K562 (cell line): ENCODE measurements at regions not wholly inside any gene's neighbourhood (a gene's known extent, or its start where the extent isn't known, plus 50 kb on each side); places are given as distances from the start of the nearest gene placed in this dataset.

Experiments
- ATAC-seq: fragments of 200-7000 bp; cut with Tn5 transposase; 3 replicates; pipeline ENCODE4 v1.9.1; 2020; ENCODE audit warnings: moderate library complexity
- BruUV-seq: library from RNA; stranded (reverse); fragments of 400-500 nt; replicated peaks from 2 replicates; lab custom pipeline; 2021; lab: Mats Ljungman, UMichigan
- CTCF ChIA-PET: fragments of 300-600 bp; formaldehyde crosslinking; extraction: SDS; loops from one replicate; lab custom pipeline; 2021; ENCODE audit warnings: low intra/inter-chr PET ratio; lab: Yijun Ruan, JAX
- POLR2A ChIA-PET: fragments of 300-600, 350-650 bp; sonication (Branson Sonifier 250); formaldehyde crosslinking; extraction: SDS; loops from one replicate; lab custom pipeline; 2021; ENCODE audit warnings: antibody characterized with exemption, inconsistent platforms; lab: Yijun Ruan, JAX
- DNase-seq, 4 experiments: peaks; one replicate each; pipeline versions ENCODE4 v3.0.0 to v3.0.0-alpha.2; 2011 to 2018; ENCODE audit warnings: low spot score in 3 of 4, mixed read lengths in 3 of 4; ENCODE audit errors: extremely low read depth in 1 of 4
- FAIRE-seq: peaks from 2 replicates; lab custom pipeline; 2011; peaks lifted over from hg19 to GRCh38; lab: Jason Lieb, UNC
- H2AFZ ChIP-seq: 2 replicates; pipeline ENCODE4 v1.6.0; 2011; ENCODE audit warnings: low read depth, low read length, control low read depth, inconsistent platforms
- H3K27ac ChIP-seq: fragments of 200-600 bp; 3 replicates; pipeline ENCODE4 v1.8.0; 2011; ENCODE audit warnings: low read depth, mild to moderate bottlenecking, control low read depth, inconsistent platforms, low read length, moderate library complexity, mixed read lengths; ENCODE audit errors: extremely low read depth
- H3K27me3 ChIP-seq, 2 experiments: fragments of 300-600 bp in 1 of 2; 2 replicates in 1 of 2; 3 replicates in 1 of 2; pipeline versions ENCODE4 v1.6.0 to v1.8.0; 2011; ENCODE audit warnings: inconsistent platforms in 2 of 2, low read length in 2 of 2, mild to moderate bottlenecking in 1 of 2, mixed read lengths in 1 of 2, moderate library complexity in 1 of 2; ENCODE audit not compliant: control insufficient read depth in 2 of 2, insufficient read depth in 2 of 2
- H3K36me3 ChIP-seq: fragments of 300-600 bp; 3 replicates; pipeline ENCODE4 v1.8.0; 2011; ENCODE audit warnings: mild to moderate bottlenecking, low read length, inconsistent platforms; ENCODE audit not compliant: control insufficient read depth, insufficient read depth
- H3K4me1 ChIP-seq, 2 experiments: fragments of 200-600 bp in 1 of 2; replicated peaks in 1 of 2; 2 replicates in 1 of 2; 3 replicates in 1 of 2; pipeline versions ENCODE4 v1.5.1 to v1.8.0; 2011; ENCODE audit warnings: inconsistent platforms in 2 of 2, low read length in 2 of 2, mild to moderate bottlenecking in 1 of 2, mixed read lengths in 1 of 2, moderate library complexity in 1 of 2; ENCODE audit not compliant: control insufficient read depth in 2 of 2, insufficient read depth in 2 of 2
- H3K4me2 ChIP-seq: 2 replicates; pipeline ENCODE4 v1.6.1; 2011; ENCODE audit warnings: low read length, control low read depth, inconsistent platforms, mixed read lengths; ENCODE audit not compliant: insufficient read depth
- H3K4me3 ChIP-seq: fragments of 200-600 bp; sonication (generic), shearing (Covaris generic); 2 replicates; pipeline ENCODE4 v1.5.1; 2016; ENCODE audit warnings: control low read depth, inconsistent platforms
- H3K79me2 ChIP-seq: fragments of 200-600 bp; 3 replicates; pipeline ENCODE4 v1.8.0; 2011; ENCODE audit warnings: low read length, inconsistent platforms; ENCODE audit not compliant: control insufficient read depth, insufficient read depth
- H3K9ac ChIP-seq, 2 experiments: 2 replicates each; pipeline versions ENCODE4 v1.6.0 to v1.6.1; 2011; ENCODE audit warnings: low read depth in 2 of 2, low read length in 2 of 2, control low read depth in 1 of 2, inconsistent platforms in 1 of 2, mild to moderate bottlenecking in 1 of 2, mixed read lengths in 1 of 2; ENCODE audit not compliant: insufficient read depth in 1 of 2
- H3K9me1 ChIP-seq: one replicate; pipeline ENCODE4 v1.6.0; 2011; ENCODE audit warnings: inconsistent platforms, mild to moderate bottlenecking, low read length, moderate library complexity; ENCODE audit not compliant: control insufficient read depth, insufficient read depth
- H3K9me3 ChIP-seq: replicated peaks from 2 replicates; pipeline ENCODE4 v1.5.1; 2011; ENCODE audit warnings: low read depth, low read length, inconsistent platforms; ENCODE audit not compliant: control insufficient read depth, insufficient read depth
- H4K20me1 ChIP-seq: replicated peaks from 2 replicates; pipeline ENCODE4 v1.6.1; 2011; ENCODE audit warnings: low read length, inconsistent platforms, mixed read lengths; ENCODE audit not compliant: control insufficient read depth, insufficient read depth
- JUND ChIP-seq, 2 experiments: IDR thresholded peaks; 2 replicates in 1 of 2; 3 replicates in 1 of 2; pipeline ENCODE4 v1.6.1; 2011; ENCODE audit warnings: borderline replicate concordance in 2 of 2, low read depth in 2 of 2, low read length in 2 of 2, improper control_type of control experiment in 1 of 2, missing biosample characterization in 1 of 2, missing genetic modification characterization in 1 of 2, missing genetic modification reagents in 1 of 2
- NCOA1 ChIP-seq: fragments of 450-650 bp; IDR thresholded peaks from 2 replicates; pipeline ENCODE4 v1.6.1; 2016; ENCODE audit warnings: low read depth
- ZNF507 ChIP-seq: conservative IDR thresholded peaks from 2 replicates; pipeline ENCODE4 v1.6.1; 2017; ENCODE audit warnings: missing genetic modification characterization, missing compliant biosample characterization
- WGBS: fragments of 100-300 bp; shearing (Covaris generic); methylation state at CpG from one replicate; pipeline ENCODE4 v1.1.6; 2016; ENCODE audit warnings: low coverage, mixed read lengths; ENCODE audit not compliant: insufficient coverage; ENCODE audit errors: missing lambda C conversion rate; 5-methylcytosine and 5-hydroxymethylcytosine counted together
- in situ Hi-C: fragments of 300-500 bp; cut with MboI; formaldehyde crosslinking; loops from 4 replicates; pipeline ENCODE4 v1.15.0; 2018; ENCODE audit warnings: inconsistent platforms, mixed read lengths
- intact Hi-C: fragments of 100-400 bp; cut with micrococcal nuclease; formaldehyde crosslinking; loops from 2 replicates; pipeline ENCODE4 v1.14.2; 2022
- TF ChIP-seq, protein P1 (sequence below), 3 experiments: IDR thresholded peaks in 2 of 3; conservative IDR thresholded peaks in 1 of 3; 2 replicates each; pipeline ENCODE4 v1.5.1; 2011 to 2012; ENCODE audit warnings: low read length in 3 of 3, mild to moderate bottlenecking in 3 of 3, control low read depth in 2 of 3, improper control_type of control experiment in 1 of 3, inconsistent platforms in 1 of 3, low read depth in 1 of 3, mixed read lengths in 1 of 3, moderate library complexity in 1 of 3; ENCODE audit not compliant: insufficient read depth in 2 of 3

DNA sequence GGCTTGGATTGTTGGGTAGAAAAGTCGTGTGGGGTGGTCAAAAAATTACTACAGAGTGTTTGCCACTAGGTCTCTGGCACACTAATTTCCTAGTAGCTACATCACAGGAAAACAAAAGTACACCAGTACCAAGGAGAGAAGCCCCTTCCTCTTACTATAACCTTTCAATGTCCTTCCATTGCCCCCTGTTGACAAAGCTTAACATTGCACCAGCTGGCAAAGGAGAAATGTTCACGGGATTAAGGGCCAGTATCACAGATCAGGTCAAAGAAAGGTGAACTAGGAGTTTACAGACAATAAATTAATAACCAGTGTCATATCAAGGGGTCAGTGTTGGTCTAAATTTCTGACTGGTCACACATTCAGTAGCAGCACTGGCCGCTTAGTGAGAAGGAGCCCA is 1139.6 kb upstream of the FAM98A start:
- Histone ChIP-seq H3K27me3 (no peaks in the 10 kb centered on the region), H3K4me3 (no peak overlapping the region), H2AFZ (no peak overlapping the region), H3K27ac (no peak overlapping the region), H3K9me1 (no peaks in the 10 kb centered on the region), H3K4me1 (no peaks in the 10 kb centered on the region), H4K20me1 (no peaks in the 10 kb centered on the region), H3K9ac (no peak overlapping the region), H3K79me2 (no peaks in the 10 kb centered on the region), H3K4me2 (no peak overlapping the region), H3K36me3 (no peaks in the 10 kb centered on the region), H3K9me3 (0 out of 2 replicates have a peak, but pooled peaks cover 1% of the 10 kb centered on the region)
- ChIA-PET CTCF (no interaction called here), POLR2A (no interaction called here)
- BruUV-seq, result no TSS peak
- DNase-seq (no peak), ATAC-seq (no peak), FAIRE-seq (no peak)
- TF ChIP-seq NCOA1 (no peak), ZNF507 (tag) (no peak), JUND (IDR thresholded peaks at IDR 0.05; ENCODE audit: borderline replicate concordance, low read depth, low read length) (no peak), JUND (tag; IDR thresholded peaks at IDR 0.05; ENCODE audit: borderline replicate concordance, low read depth, low read length) (no peak)
- TF ChIP-seq, protein P1, sequence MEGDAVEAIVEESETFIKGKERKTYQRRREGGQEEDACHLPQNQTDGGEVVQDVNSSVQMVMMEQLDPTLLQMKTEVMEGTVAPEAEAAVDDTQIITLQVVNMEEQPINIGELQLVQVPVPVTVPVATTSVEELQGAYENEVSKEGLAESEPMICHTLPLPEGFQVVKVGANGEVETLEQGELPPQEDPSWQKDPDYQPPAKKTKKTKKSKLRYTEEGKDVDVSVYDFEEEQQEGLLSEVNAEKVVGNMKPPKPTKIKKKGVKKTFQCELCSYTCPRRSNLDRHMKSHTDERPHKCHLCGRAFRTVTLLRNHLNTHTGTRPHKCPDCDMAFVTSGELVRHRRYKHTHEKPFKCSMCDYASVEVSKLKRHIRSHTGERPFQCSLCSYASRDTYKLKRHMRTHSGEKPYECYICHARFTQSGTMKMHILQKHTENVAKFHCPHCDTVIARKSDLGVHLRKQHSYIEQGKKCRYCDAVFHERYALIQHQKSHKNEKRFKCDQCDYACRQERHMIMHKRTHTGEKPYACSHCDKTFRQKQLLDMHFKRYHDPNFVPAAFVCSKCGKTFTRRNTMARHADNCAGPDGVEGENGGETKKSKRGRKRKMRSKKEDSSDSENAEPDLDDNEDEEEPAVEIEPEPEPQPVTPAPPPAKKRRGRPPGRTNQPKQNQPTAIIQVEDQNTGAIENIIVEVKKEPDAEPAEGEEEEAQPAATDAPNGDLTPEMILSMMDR (IDR thresholded peaks at IDR 0.05 in 2 of 3, conservative IDR thresholded peaks at IDR 0.05 in 1 of 3; ENCODE audit: insufficient read depth in 2 of 3, low read depth in 1 of 3, low read length in 3 of 3), result no peak
- TF ChIP-seq, all 486 proteins: peak for 0
- 0% methylated on average over 3 of the region's 3 CpGs for WGBS
- intact Hi-C loops, result no loop called here
- in situ Hi-C loops, result no loop called here
